Sigmoid colon (tissue), 4 donors: ENCODE measurements at regions not wholly inside any gene's neighbourhood (a gene's known extent, or its start where the extent isn't known, plus 50 kb on each side); places are given as distances from the start of the nearest gene placed in this dataset.

ENCODE experiments used
- EP300 ChIP-seq, 4 donors: sonication (generic); formaldehyde crosslinking; IDR thresholded peaks; one replicate each; pipeline ENCODE4 v1.6.1; 2017; ENCODE audit warnings: antibody characterized with exemption in 4 of 4
- POLR2A ChIP-seq, 2 donors: fragments of 450-650 bp; IDR thresholded peaks; one replicate each; pipeline ENCODE4 v1.6.1; 2016; ENCODE audit warnings: antibody characterized with exemption in 2 of 2, mild to moderate bottlenecking in 2 of 2, moderate library complexity in 2 of 2
- POLR2AphosphoS5 ChIP-seq, 4 donors: sonication (generic); formaldehyde crosslinking; IDR thresholded peaks; one replicate each; pipeline ENCODE4 v1.6.1; 2017; ENCODE audit warnings: antibody characterized with exemption in 4 of 4
- TF ChIP-seq, protein P1 (sequence below), 4 experiments: fragments of 450-650 bp in 3 of 4; fragments of 200-600 bp in 1 of 4; IDR thresholded peaks; one replicate each; pipeline ENCODE4 v1.5.1; 2016 to 2019; ENCODE audit warnings: antibody characterized with exemption in 4 of 4, mild to moderate bottlenecking in 3 of 4, moderate library complexity in 2 of 4

DNA sequence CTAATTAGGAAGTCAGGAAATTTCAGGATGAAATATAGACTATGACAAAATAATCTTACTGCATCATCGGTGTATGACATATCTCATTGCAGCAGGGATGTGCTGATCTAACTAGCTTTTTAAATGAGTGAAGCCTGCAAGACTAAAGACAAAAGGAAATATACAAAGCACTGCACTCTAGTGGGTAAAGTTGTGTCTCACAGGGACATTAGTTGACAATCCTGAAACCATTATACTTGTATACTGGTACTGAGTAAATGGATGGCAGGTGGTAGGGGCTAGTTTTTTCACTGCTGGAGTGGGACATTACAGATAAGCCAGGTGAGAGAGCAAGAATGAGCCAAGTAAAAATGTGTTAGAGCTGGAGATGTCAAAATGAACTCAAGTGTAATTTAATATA, 317.5 kb upstream of the RAB6C start:
- TF ChIP-seq, protein P1, sequence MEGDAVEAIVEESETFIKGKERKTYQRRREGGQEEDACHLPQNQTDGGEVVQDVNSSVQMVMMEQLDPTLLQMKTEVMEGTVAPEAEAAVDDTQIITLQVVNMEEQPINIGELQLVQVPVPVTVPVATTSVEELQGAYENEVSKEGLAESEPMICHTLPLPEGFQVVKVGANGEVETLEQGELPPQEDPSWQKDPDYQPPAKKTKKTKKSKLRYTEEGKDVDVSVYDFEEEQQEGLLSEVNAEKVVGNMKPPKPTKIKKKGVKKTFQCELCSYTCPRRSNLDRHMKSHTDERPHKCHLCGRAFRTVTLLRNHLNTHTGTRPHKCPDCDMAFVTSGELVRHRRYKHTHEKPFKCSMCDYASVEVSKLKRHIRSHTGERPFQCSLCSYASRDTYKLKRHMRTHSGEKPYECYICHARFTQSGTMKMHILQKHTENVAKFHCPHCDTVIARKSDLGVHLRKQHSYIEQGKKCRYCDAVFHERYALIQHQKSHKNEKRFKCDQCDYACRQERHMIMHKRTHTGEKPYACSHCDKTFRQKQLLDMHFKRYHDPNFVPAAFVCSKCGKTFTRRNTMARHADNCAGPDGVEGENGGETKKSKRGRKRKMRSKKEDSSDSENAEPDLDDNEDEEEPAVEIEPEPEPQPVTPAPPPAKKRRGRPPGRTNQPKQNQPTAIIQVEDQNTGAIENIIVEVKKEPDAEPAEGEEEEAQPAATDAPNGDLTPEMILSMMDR (IDR thresholded peaks at IDR 0.05), result no peak
- TF ChIP-seq POLR2A (IDR thresholded peaks at IDR 0.05) (no peak), POLR2AphosphoS5 (IDR thresholded peaks at IDR 0.05) (no peak), EP300 (IDR thresholded peaks at IDR 0.05) (no peak)
